HCT116 (cell line): ENCODE measurements at regions not wholly inside any gene's neighbourhood (a gene's known extent, or its start where the extent isn't known, plus 50 kb on each side); places are given as distances from the start of the nearest gene placed in this dataset.

ENCODE experiments used
- ATAC-seq: fragments of 200-7000 bp; cut with Tn5 transposase; 2 replicates; pipeline ENCODE4 v1.9.1; 2020; ENCODE audit warnings: mild to moderate bottlenecking, moderate library complexity
- BruUV-seq: library from RNA; stranded (reverse); fragments of 400-500 nt; replicated peaks from 2 replicates; lab custom pipeline; 2021; lab: Mats Ljungman, UMichigan
- CTCF ChIA-PET: fragments of 300-600 bp; sonication (Branson Sonifier 250); formaldehyde crosslinking; loops from one replicate; lab custom pipeline; 2021; ENCODE audit warnings: antibody characterized with exemption; lab: Charles Lee
- POLR2A ChIA-PET: fragments of 300-600, 350-600 bp; sonication (Branson Sonifier 250); formaldehyde crosslinking; loops from one replicate; lab custom pipeline; 2021; ENCODE audit warnings: antibody characterized with exemption; lab: Charles Lee
- RAD21 ChIA-PET, 2 experiments: fragments of 300-600 bp; sonication (Branson Sonifier 250); formaldehyde crosslinking; loops; one replicate each; lab custom pipeline; 2023; ENCODE audit warnings: low total read pairs in 2 of 2; ENCODE audit not compliant: uncharacterized antibody in 2 of 2, unreplicated experiment in 2 of 2, low non-redundant PET in 1 of 2; lab: Charles Lee
- DNase-seq: peaks from one replicate; pipeline ENCODE4 v3.0.0-alpha.2; 2010; ENCODE audit warnings: low read depth, low spot score
- H2AFZ ChIP-seq: fragments of 200-600 bp; shearing (Covaris generic), sonication (generic); 2 replicates; pipeline ENCODE4 v1.6.1; 2017; ENCODE audit warnings: low read depth, mixed run types, mixed read lengths, antibody characterized with exemption, low read length; ENCODE audit not compliant: poor library complexity, severe bottlenecking
- H3K27ac ChIP-seq: 2 replicates; pipeline ENCODE4 v1.5.1; 2012; ENCODE audit warnings: low read depth, low read length
- H3K27me3 ChIP-seq: fragments of 200-600 bp; sonication (generic); 2 replicates; pipeline ENCODE4 v1.6.1; 2016; ENCODE audit warnings: mixed run types, low read length, mixed read lengths; ENCODE audit not compliant: insufficient read depth
- H3K36me3 ChIP-seq, 2 experiments: fragments of 200-500 bp in 1 of 2; fragments of 200-600 bp in 1 of 2; sonication (Bioruptor generic) in 1 of 2; sonication (generic) in 1 of 2; 2 replicates each; pipeline versions ENCODE4 v1.5.1 to v1.6.1; 2014 to 2016; ENCODE audit warnings: low read length in 2 of 2, inconsistent platforms in 1 of 2, mixed read lengths in 1 of 2, mixed run types in 1 of 2; ENCODE audit not compliant: insufficient read depth in 2 of 2, control insufficient read depth in 1 of 2
- H3K4me1 ChIP-seq, 2 experiments: fragments of 200-600 bp in 1 of 2; sonication (generic) in 1 of 2; 2 replicates each; pipeline versions ENCODE4 v1.5.1 to v1.6.1; 2012 to 2017; ENCODE audit warnings: low read length in 2 of 2, inconsistent platforms in 1 of 2, mild to moderate bottlenecking in 1 of 2, mixed read lengths in 1 of 2, mixed run types in 1 of 2, moderate library complexity in 1 of 2; ENCODE audit not compliant: insufficient read depth in 2 of 2, control insufficient read depth in 1 of 2
- H3K4me2 ChIP-seq: fragments of 200-600 bp; sonication (generic); 2 replicates; pipeline ENCODE4 v1.6.1; 2017; ENCODE audit warnings: mixed run types, low read length, mixed read lengths
- H3K4me3 ChIP-seq, 2 experiments: fragments of 200-600 bp in 1 of 2; sonication (generic) in 1 of 2; replicated peaks in 1 of 2; 2 replicates each; pipeline ENCODE4 v1.5.1; 2011 to 2016; ENCODE audit warnings: low read length in 2 of 2, control low read depth in 1 of 2, low read depth in 1 of 2, mild to moderate bottlenecking in 1 of 2, mixed read lengths in 1 of 2, mixed run types in 1 of 2
- H3K79me2 ChIP-seq: fragments of 200-600 bp; sonication (generic); 2 replicates; pipeline ENCODE4 v1.6.1; 2017; ENCODE audit warnings: mild to moderate bottlenecking, mixed run types, low read length, moderate library complexity, mixed read lengths; ENCODE audit not compliant: insufficient read depth
- H3K9ac ChIP-seq: fragments of 200-600 bp; sonication (generic); 2 replicates; pipeline ENCODE4 v1.6.1; 2016; ENCODE audit warnings: low read length, mixed read lengths
- H3K9me2 ChIP-seq: fragments of 200-600 bp; sonication (generic), shearing (Covaris generic); 2 replicates; pipeline ENCODE4 v1.6.1; 2017; ENCODE audit warnings: mixed run types, mild to moderate bottlenecking, moderate library complexity; ENCODE audit not compliant: insufficient read depth
- H3K9me3 ChIP-seq, 2 experiments: fragments of 200-500 bp in 1 of 2; fragments of 200-600 bp in 1 of 2; sonication (Bioruptor generic) in 1 of 2; sonication (generic) in 1 of 2; 2 replicates each; pipeline ENCODE4 v1.6.1; 2014 to 2017; ENCODE audit warnings: low read length in 2 of 2, mixed read lengths in 2 of 2, inconsistent platforms in 1 of 2, low read depth in 1 of 2, mild to moderate bottlenecking in 1 of 2, mixed run types in 1 of 2, moderate library complexity in 1 of 2; ENCODE audit not compliant: control insufficient read depth in 1 of 2, insufficient read depth in 1 of 2
- H4K20me1 ChIP-seq: fragments of 200-600 bp; sonication (generic), shearing (Covaris generic); 2 replicates; pipeline ENCODE4 v1.6.1; 2017; ENCODE audit warnings: mixed run types, mild to moderate bottlenecking, moderate library complexity; ENCODE audit not compliant: insufficient read depth
- CEBPB ChIP-seq: IDR thresholded peaks from 2 replicates; pipeline ENCODE4 v1.6.1; 2012; ENCODE audit warnings: low read depth
- EGR1 ChIP-seq: IDR thresholded peaks from 2 replicates; pipeline ENCODE4 v1.6.1; 2012; ENCODE audit warnings: low read depth
- ELF1 ChIP-seq: IDR thresholded peaks from 2 replicates; pipeline ENCODE4 v1.6.1; 2012; ENCODE audit warnings: low read depth, borderline replicate concordance
- EZH2 ChIP-seq: fragments of 200-600 bp; sonication (generic); IDR thresholded peaks from 2 replicates; pipeline ENCODE4 v1.6.1; 2017; ENCODE audit warnings: antibody characterized with exemption, mixed run types
- EZH2phosphoT487 ChIP-seq: fragments of 200-600 bp; IDR thresholded peaks from 2 replicates; pipeline ENCODE4 v1.6.1; 2018; ENCODE audit warnings: antibody characterized with exemption, borderline replicate concordance
- POLR2A ChIP-seq: IDR thresholded peaks from 2 replicates; pipeline ENCODE4 v1.7.0; 2011; ENCODE audit warnings: borderline replicate concordance; ENCODE audit not compliant: insufficient read depth, insufficient read length; ENCODE audit errors: extremely low read depth
- POLR2AphosphoS5 ChIP-seq: IDR thresholded peaks from 2 replicates; pipeline ENCODE4 v1.6.1; 2011; ENCODE audit warnings: mild to moderate bottlenecking, low read depth, low read length, moderate library complexity
- RAD21 ChIP-seq: IDR thresholded peaks from 2 replicates; pipeline ENCODE4 v1.6.1; 2012; ENCODE audit warnings: low read depth, mild to moderate bottlenecking
- SP1 ChIP-seq: IDR thresholded peaks from 2 replicates; pipeline ENCODE4 v1.6.1; 2012; ENCODE audit warnings: low read depth
- SRF ChIP-seq: IDR thresholded peaks from 2 replicates; pipeline ENCODE4 v1.6.1; 2012; ENCODE audit warnings: low read depth
- TCF7L2 ChIP-seq: IDR thresholded peaks from 2 replicates; pipeline ENCODE4 v1.7.0; 2011; ENCODE audit warnings: borderline replicate concordance, inconsistent platforms; ENCODE audit not compliant: insufficient read depth, insufficient read length; ENCODE audit errors: extremely low read depth
- YY1 ChIP-seq: IDR thresholded peaks from 2 replicates; pipeline ENCODE4 v1.6.1; 2011; ENCODE audit warnings: low read length, low read depth, moderate library complexity, mild to moderate bottlenecking; ENCODE audit not compliant: insufficient replicate concordance; ENCODE audit errors: extremely low read depth
- ZFX ChIP-seq: fragments of 450-650 bp; IDR thresholded peaks from 2 replicates; pipeline ENCODE4 v1.6.1; 2017
- ZNF274 ChIP-seq: fragments of 200-500 bp; sonication (Bioruptor generic); IDR thresholded peaks from 2 replicates; pipeline ENCODE4 v1.6.1; 2014; ENCODE audit warnings: mild to moderate bottlenecking, low read depth, low read length, inconsistent platforms
- intact Hi-C: fragments of 100-400 bp; cut with micrococcal nuclease; formaldehyde crosslinking; loops from 2 replicates; pipeline ENCODE4 v1.10.0; 2022
- TF ChIP-seq, protein P1 (sequence below): IDR thresholded peaks from 2 replicates; pipeline ENCODE4 v1.6.1; 2012
- TF ChIP-seq, protein P2 (sequence below): IDR thresholded peaks from 2 replicates; pipeline ENCODE4 v1.6.1; 2011; ENCODE audit warnings: mild to moderate bottlenecking, low read length, moderate library complexity; ENCODE audit not compliant: insufficient replicate concordance; ENCODE audit errors: extremely low read depth
- TF ChIP-seq, protein P3 (sequence below), 3 experiments: fragments of 200-600 bp in 1 of 3; sonication (generic) in 1 of 3; IDR thresholded peaks in 2 of 3; conservative IDR thresholded peaks in 1 of 3; 2 replicates each; pipeline ENCODE4 v1.5.1; 2012 to 2017; ENCODE audit warnings: low read depth in 2 of 3, low read length in 2 of 3, antibody characterized with exemption in 1 of 3, borderline replicate concordance in 1 of 3, control low read depth in 1 of 3, mild to moderate bottlenecking in 1 of 3, mixed read lengths in 1 of 3, mixed run types in 1 of 3, moderate library complexity in 1 of 3; ENCODE audit not compliant: insufficient read depth in 1 of 3
- TF ChIP-seq, protein P4 (sequence below): IDR thresholded peaks from 2 replicates; pipeline ENCODE4 v1.6.1; 2012

DNA sequence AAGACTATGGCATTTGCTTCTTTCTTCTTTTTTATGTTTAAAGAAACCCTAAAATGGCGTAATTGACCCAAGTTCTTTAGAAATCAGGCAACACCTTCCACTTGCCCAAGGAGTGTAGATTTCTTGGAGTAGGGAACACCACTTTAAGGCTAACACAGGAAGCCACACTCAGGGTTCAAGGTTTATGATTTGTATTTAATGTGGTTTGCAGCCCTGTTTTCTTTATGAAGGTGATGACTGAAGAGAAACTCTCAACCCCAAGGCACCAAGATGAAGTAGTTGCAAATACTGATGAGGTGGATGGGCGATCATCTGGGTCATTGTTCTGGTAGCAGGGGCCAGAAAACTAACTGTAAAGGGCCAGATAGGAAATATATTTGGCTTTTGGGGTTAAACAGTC lies 101.1 kb downstream of the DLEU7 start:
- H3K4me3 ChIP-seq, result no peak overlapping the region
- no peak overlapping the region for H3K27ac ChIP-seq
- no peaks in the 10 kb centered on the region for H3K27me3 ChIP-seq
- ChIA-PET RAD21 (no interaction called here), POLR2A (no interaction called here)
- H4K20me1 ChIP-seq, result no peaks in the 10 kb centered on the region
- no TSS peak for BruUV-seq
- H2AFZ ChIP-seq, result no peak overlapping the region
- H3K79me2 ChIP-seq, result no peaks in the 10 kb centered on the region
- H3K9ac ChIP-seq, result no peak overlapping the region
- ATAC-seq, result no peak
- TF ChIP-seq, protein P1, sequence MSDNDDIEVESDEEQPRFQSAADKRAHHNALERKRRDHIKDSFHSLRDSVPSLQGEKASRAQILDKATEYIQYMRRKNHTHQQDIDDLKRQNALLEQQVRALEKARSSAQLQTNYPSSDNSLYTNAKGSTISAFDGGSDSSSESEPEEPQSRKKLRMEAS, result no peak
- TF ChIP-seq ELF1 (no peak), POLR2A (no peak), EZH2phosphoT487 (no peak), POLR2AphosphoS5 (no peak), ZFX (no peak)
- TF ChIP-seq, all 23 proteins: peak for 0
- no peak for DNase-seq
- intact Hi-C loops, result no loop called here
- Histone ChIP-seq H3K9me3 (no peaks in the 10 kb centered on the region), H3K4me1 (no peaks in the 10 kb centered on the region), H3K9me2 (no peaks in the 10 kb centered on the region), H3K4me2 (no peak overlapping the region), H3K36me3 (no peaks in the 10 kb centered on the region)
- CTCF ChIA-PET, result no interaction called here

DNA sequence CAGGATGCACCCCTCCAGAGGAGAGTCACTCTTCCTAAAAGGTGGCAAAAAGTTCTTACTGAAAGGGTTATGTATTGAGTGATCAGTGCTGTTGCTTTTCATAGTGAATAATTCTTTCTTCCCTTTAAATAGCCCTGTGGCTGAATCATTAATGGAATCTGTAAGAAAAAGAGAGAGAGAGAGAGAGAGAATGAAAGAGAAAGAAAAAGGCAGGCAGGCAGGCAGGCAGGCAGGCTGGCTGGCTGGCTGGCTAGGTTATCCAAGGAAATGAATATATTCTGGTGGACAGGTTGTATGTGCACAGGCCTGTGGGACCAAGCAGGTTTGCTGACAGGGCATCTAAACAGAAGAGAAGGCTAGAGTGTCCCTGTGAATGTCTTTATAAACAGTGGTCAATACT lies 100.5 kb downstream of the DLEU7 start:
- Histone ChIP-seq H3K27me3 (no peaks in the 10 kb centered on the region), H4K20me1 (no peaks in the 10 kb centered on the region), H3K27ac (no peak overlapping the region), H3K4me3 (no peak overlapping the region), H3K79me2 (no peaks in the 10 kb centered on the region), H3K9me2 (no peaks in the 10 kb centered on the region), H3K4me2 (no peak overlapping the region), H3K4me1 (no peaks in the 10 kb centered on the region), H3K9ac (no peak overlapping the region), H3K9me3 (no peaks in the 10 kb centered on the region), H3K36me3 (no peaks in the 10 kb centered on the region), H2AFZ (no peak overlapping the region)
- no TSS peak for BruUV-seq
- no peak for DNase-seq
- ChIA-PET POLR2A (no interaction called here), CTCF (no interaction called here), RAD21 (no interaction called here)
- intact Hi-C loops, result no loop called here
- no peak for ATAC-seq
- TF ChIP-seq POLR2AphosphoS5 (no peak), EGR1 (no peak), YY1 (no peak), ZFX (no peak), SP1 (no peak), ZNF274 (no peak), SRF (no peak), EZH2 (no peak), ELF1 (no peak), RAD21 (no peak), CEBPB (no peak), TCF7L2 (no peak)
- TF ChIP-seq, protein P1, result no peak
- TF ChIP-seq, protein P2, sequence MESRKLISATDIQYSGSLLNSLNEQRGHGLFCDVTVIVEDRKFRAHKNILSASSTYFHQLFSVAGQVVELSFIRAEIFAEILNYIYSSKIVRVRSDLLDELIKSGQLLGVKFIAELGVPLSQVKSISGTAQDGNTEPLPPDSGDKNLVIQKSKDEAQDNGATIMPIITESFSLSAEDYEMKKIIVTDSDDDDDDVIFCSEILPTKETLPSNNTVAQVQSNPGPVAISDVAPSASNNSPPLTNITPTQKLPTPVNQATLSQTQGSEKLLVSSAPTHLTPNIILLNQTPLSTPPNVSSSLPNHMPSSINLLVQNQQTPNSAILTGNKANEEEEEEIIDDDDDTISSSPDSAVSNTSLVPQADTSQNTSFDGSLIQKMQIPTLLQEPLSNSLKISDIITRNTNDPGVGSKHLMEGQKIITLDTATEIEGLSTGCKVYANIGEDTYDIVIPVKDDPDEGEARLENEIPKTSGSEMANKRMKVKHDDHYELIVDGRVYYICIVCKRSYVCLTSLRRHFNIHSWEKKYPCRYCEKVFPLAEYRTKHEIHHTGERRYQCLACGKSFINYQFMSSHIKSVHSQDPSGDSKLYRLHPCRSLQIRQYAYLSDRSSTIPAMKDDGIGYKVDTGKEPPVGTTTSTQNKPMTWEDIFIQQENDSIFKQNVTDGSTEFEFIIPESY, result no peak
- TF ChIP-seq, protein P3, sequence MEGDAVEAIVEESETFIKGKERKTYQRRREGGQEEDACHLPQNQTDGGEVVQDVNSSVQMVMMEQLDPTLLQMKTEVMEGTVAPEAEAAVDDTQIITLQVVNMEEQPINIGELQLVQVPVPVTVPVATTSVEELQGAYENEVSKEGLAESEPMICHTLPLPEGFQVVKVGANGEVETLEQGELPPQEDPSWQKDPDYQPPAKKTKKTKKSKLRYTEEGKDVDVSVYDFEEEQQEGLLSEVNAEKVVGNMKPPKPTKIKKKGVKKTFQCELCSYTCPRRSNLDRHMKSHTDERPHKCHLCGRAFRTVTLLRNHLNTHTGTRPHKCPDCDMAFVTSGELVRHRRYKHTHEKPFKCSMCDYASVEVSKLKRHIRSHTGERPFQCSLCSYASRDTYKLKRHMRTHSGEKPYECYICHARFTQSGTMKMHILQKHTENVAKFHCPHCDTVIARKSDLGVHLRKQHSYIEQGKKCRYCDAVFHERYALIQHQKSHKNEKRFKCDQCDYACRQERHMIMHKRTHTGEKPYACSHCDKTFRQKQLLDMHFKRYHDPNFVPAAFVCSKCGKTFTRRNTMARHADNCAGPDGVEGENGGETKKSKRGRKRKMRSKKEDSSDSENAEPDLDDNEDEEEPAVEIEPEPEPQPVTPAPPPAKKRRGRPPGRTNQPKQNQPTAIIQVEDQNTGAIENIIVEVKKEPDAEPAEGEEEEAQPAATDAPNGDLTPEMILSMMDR (IDR thresholded peaks at IDR 0.05 in 2 of 3, conservative IDR thresholded peaks at IDR 0.05 in 1 of 3; ENCODE audit: borderline replicate concordance in 1 of 3, insufficient read depth in 1 of 3, low read depth in 2 of 3, low read length in 2 of 3), result no peak
- TF ChIP-seq, protein P4, sequence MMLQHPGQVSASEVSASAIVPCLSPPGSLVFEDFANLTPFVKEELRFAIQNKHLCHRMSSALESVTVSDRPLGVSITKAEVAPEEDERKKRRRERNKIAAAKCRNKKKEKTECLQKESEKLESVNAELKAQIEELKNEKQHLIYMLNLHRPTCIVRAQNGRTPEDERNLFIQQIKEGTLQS, result no peak
